ENCODE measurements at regions not wholly inside any gene's neighbourhood (a gene's known extent, or its start where the extent isn't known, plus 50 kb on each side); places are given as distances from the start of the nearest gene placed in this dataset.

GRCh38 chr6:14423955-14424354 lies 306.4 kb downstream of the CD83 start (continued):
- no peak for TF ChIP-seq ZNF784 (CRISPR knock-in tag; IDR thresholded peaks at IDR 0.05; ENCODE audit: borderline replicate concordance)

GRCh38 chr6:14425805-14426204 lies 308.2 kb downstream of the CD83 start:
- Histone ChIP-seq H3K9ac (ENCODE audit: insufficient read depth, low read depth, low read length) (no peak overlapping the region), H3K4me3 (replicated peaks in 1 of 3; ENCODE audit: insufficient read depth in 1 of 3, low read depth in 2 of 3, low read length in 3 of 3) (no peak overlapping the region), H3K36me3 (replicated peaks in 1 of 2; ENCODE audit: control insufficient read depth in 1 of 2, insufficient read depth in 2 of 2, low read length in 2 of 2) (no peaks in the 10 kb centered on the region), H3K4me2 (ENCODE audit: low read depth, low read length) (no peak overlapping the region), H3K27me3 (ENCODE audit: control insufficient read depth in 1 of 2, insufficient read depth in 2 of 2, low read length in 2 of 2) (no peaks in the 10 kb centered on the region; a peak in 1 of 5 replicates), H3K4me1 (ENCODE audit: insufficient read depth, low read length) (no peaks in the 10 kb centered on the region), H3K79me2 (ENCODE audit: insufficient read depth, low read length) (no peaks in the 10 kb centered on the region), H3K27ac (ENCODE audit: extremely low read length, insufficient read depth, low read length) (no peak overlapping the region), H2AFZ (ENCODE audit: low read length) (no peak overlapping the region), H3K9me3 (ENCODE audit: low read length) (no peaks in the 10 kb centered on the region), H4K20me1 (ENCODE audit: insufficient read depth, low read length) (no peaks in the 10 kb centered on the region)
- in situ Hi-C loops (cut with HindIII; ENCODE audit: extremely low pct_ligation_motif_present, low pct_unique_long_range_greater_than_20kb), result no loop called here
- POLR2A ChIA-PET, result no interaction called here
- 35% methylated on average over 6 of the region's 6 CpGs for WGBS (ENCODE audit: low lambda C conversion rate)
- ATAC-seq, result no peak
- CTCF ChIA-PET (ENCODE audit: low intra/inter-chr PET ratio, low total read pairs), result no interaction called here
- intact Hi-C loops (cut with micrococcal nuclease; ENCODE audit: unreplicated experiment), result no loop called here
- BruUV-seq (replicated peaks), result no TSS peak
- TF ChIP-seq ZNF576 (CRISPR knock-in tag; IDR thresholded peaks at IDR 0.05), result no peak
- FAIRE-seq, result no peak
- no peak for DNase-seq (ENCODE audit: low spot score)

- ChIA-PET CTCF (ENCODE audit: low intra/inter-chr PET ratio, low total read pairs) (no interaction called here), POLR2A (no interaction called here)
- Histone ChIP-seq H3K27ac (ENCODE audit: extremely low read length, insufficient read depth, low read length) (no peak overlapping the region), H3K36me3 (replicated peaks in 1 of 2; ENCODE audit: control insufficient read depth in 1 of 2, insufficient read depth in 2 of 2, low read length in 2 of 2) (no peaks in the 10 kb centered on the region), H3K4me1 (ENCODE audit: insufficient read depth, low read length) (no peaks in the 10 kb centered on the region), H3K4me2 (ENCODE audit: low read depth, low read length) (no peak overlapping the region), H3K9ac (ENCODE audit: insufficient read depth, low read depth, low read length) (no peak overlapping the region), H2AFZ (ENCODE audit: low read length) (no peak overlapping the region), H3K9me3 (ENCODE audit: low read length) (no peaks in the 10 kb centered on the region), H3K27me3 (ENCODE audit: control insufficient read depth in 1 of 2, insufficient read depth in 2 of 2, low read length in 2 of 2) (no peaks in the 10 kb centered on the region; a peak in 1 of 5 replicates), H3K79me2 (ENCODE audit: insufficient read depth, low read length) (no peaks in the 10 kb centered on the region), H3K4me3 (replicated peaks in 1 of 3; ENCODE audit: insufficient read depth in 1 of 3, low read depth in 2 of 3, low read length in 3 of 3) (no peak overlapping the region), H4K20me1 (ENCODE audit: insufficient read depth, low read length) (no peaks in the 10 kb centered on the region)
- DNase-seq (ENCODE audit: low spot score), result no peak
- in situ Hi-C loops (cut with HindIII; ENCODE audit: extremely low pct_ligation_motif_present, low pct_unique_long_range_greater_than_20kb), result no loop called here
- intact Hi-C loops (cut with micrococcal nuclease; ENCODE audit: unreplicated experiment), result no loop called here
- ATAC-seq, result no peak
- 57% methylated on average over 2 of the region's 2 CpGs for WGBS (ENCODE audit: low lambda C conversion rate)
- no peak for FAIRE-seq
- BruUV-seq (replicated peaks), result no TSS peak
- TF ChIP-seq RXRB (CRISPR knock-in tag; IDR thresholded peaks at IDR 0.05; ENCODE audit: borderline replicate concordance) (no peak), KDM3A (CRISPR knock-in tag; IDR thresholded peaks at IDR 0.05; ENCODE audit: low read depth) (no peak), SNAI1 (CRISPR knock-in tag; IDR thresholded peaks at IDR 0.05; ENCODE audit: borderline replicate concordance) (no peak)
Observed at GRCh38 chr6:14426281-14426680, 308.7 kb downstream of the CD83 start.

All from HepG2 (cell line).